ENCODE measurements at regions not wholly inside any gene's neighbourhood (a gene's known extent, or its start where the extent isn't known, plus 50 kb on each side); places are given as distances from the start of the nearest gene placed in this dataset.
A peak's percentile ranks its signal among the peaks of the same experiment; 100 is the strongest.

GRCh38 chr4:112944006-112944405 lies 105.4 kb upstream of the ANK2 start:
- H3K27me3 Mint-ChIP-seq (ENCODE audit: unreplicated experiment) = no peaks in the 10 kb centered on the region
- H3K27ac Mint-ChIP-seq (ENCODE audit: unreplicated experiment) = no peak overlapping the region
- TF ChIP-seq CTCF (IDR thresholded peaks at IDR 0.05; ENCODE audit: unreplicated experiment) = no peak
- BruUV-seq (replicated peaks) = no TSS peak
- H3K4me1 Mint-ChIP-seq (ENCODE audit: low read depth, unreplicated experiment) = no peaks in the 10 kb centered on the region
- H3K9me3 Mint-ChIP-seq (ENCODE audit: low read depth, unreplicated experiment) = no peaks in the 10 kb centered on the region
- CTCF ChIA-PET = no interaction called here
- intact Hi-C loops (cut with micrococcal nuclease; ENCODE audit: unreplicated experiment) = no loop called here
- no peak for DNase-seq
- no peaks in the 10 kb centered on the region for H3K36me3 Mint-ChIP-seq (ENCODE audit: insufficient read depth, unreplicated experiment)
- H3K4me3 Mint-ChIP-seq (ENCODE audit: low read depth, unreplicated experiment) = no peak overlapping the region

GRCh38 chr4:112946127-112946526 lies 103.3 kb upstream of the ANK2 start:
- CTCF ChIA-PET = no interaction called here

GRCh38 chr4:112947616-112948015 lies 101.8 kb upstream of the ANK2 start:
- no peaks in the 10 kb centered on the region for H3K27me3 Mint-ChIP-seq (ENCODE audit: unreplicated experiment)
- no peak overlapping the region for H3K4me3 Mint-ChIP-seq (ENCODE audit: low read depth, unreplicated experiment)
- H3K4me1 Mint-ChIP-seq (ENCODE audit: low read depth, unreplicated experiment) = no peaks in the 10 kb centered on the region
- intact Hi-C loops (cut with micrococcal nuclease; ENCODE audit: unreplicated experiment) = loop anchor here (2.0 kb wide), 1 partner anchor 147 kb away; no protein-coding TSS in a partner anchor
- no peaks in the 10 kb centered on the region for H3K36me3 Mint-ChIP-seq (ENCODE audit: insufficient read depth, unreplicated experiment)
- DNase-seq = no peak
- BruUV-seq (replicated peaks) = no TSS peak
- TF ChIP-seq CTCF (IDR thresholded peaks at IDR 0.05; ENCODE audit: unreplicated experiment) = no peak
- H3K9me3 Mint-ChIP-seq (ENCODE audit: low read depth, unreplicated experiment) = no peaks in the 10 kb centered on the region
- H3K27ac Mint-ChIP-seq (ENCODE audit: unreplicated experiment) = no peak overlapping the region
- CTCF ChIA-PET = interaction anchor here (0.5 kb wide), 1 partner anchor 27 kb away, joined by 6 read pairs; no protein-coding TSS in a partner anchor

More at GRCh38 chr4:112946127-112946526, 103.3 kb upstream of the ANK2 start:
- Mint-ChIP-seq H3K27ac (ENCODE audit: unreplicated experiment) (no peak overlapping the region), H3K4me3 (ENCODE audit: low read depth, unreplicated experiment) (no peak overlapping the region), H3K36me3 (ENCODE audit: insufficient read depth, unreplicated experiment) (no peaks in the 10 kb centered on the region), H3K27me3 (ENCODE audit: unreplicated experiment) (no peaks in the 10 kb centered on the region), H3K4me1 (ENCODE audit: low read depth, unreplicated experiment) (no peaks in the 10 kb centered on the region), H3K9me3 (ENCODE audit: low read depth, unreplicated experiment) (no peaks in the 10 kb centered on the region)
- TF ChIP-seq CTCF (IDR thresholded peaks at IDR 0.05; ENCODE audit: unreplicated experiment) = no peak
- no peak for DNase-seq
- intact Hi-C loops (cut with micrococcal nuclease; ENCODE audit: unreplicated experiment) = loop anchor here (2.0 kb wide), 1 partner anchor 149 kb away; no protein-coding TSS in a partner anchor
- no TSS peak for BruUV-seq (replicated peaks)

GRCh38 chr4:112951362-112952312 lies 97.8 kb upstream of the ANK2 start:
- Mint-ChIP-seq H3K4me1 (ENCODE audit: low read depth, unreplicated experiment) (no peaks in the 10 kb centered on the region), H3K36me3 (ENCODE audit: insufficient read depth, unreplicated experiment) (no peaks in the 10 kb centered on the region), H3K27me3 (ENCODE audit: unreplicated experiment) (no peaks in the 10 kb centered on the region), H3K9me3 (ENCODE audit: low read depth, unreplicated experiment) (no peaks in the 10 kb centered on the region), H3K27ac (ENCODE audit: unreplicated experiment) (no peak overlapping the region), H3K4me3 (ENCODE audit: low read depth, unreplicated experiment) (no peak overlapping the region)
- DNase-seq = no peak
- CTCF ChIA-PET = interaction anchor here (0.6 kb wide), 1 partner anchor 25 kb away, joined by 5 read pairs; no protein-coding TSS in a partner anchor
- no TSS peak for BruUV-seq (replicated peaks)
- intact Hi-C loops (cut with micrococcal nuclease; ENCODE audit: unreplicated experiment) = no loop called here
- peak; percentile 33 for TF ChIP-seq CTCF (IDR thresholded peaks at IDR 0.05; ENCODE audit: unreplicated experiment)
